ENCODE measurements at regions not wholly inside any gene's neighbourhood (a gene's known extent, or its start where the extent isn't known, plus 50 kb on each side); places are given as distances from the start of the nearest gene placed in this dataset.

DNA sequence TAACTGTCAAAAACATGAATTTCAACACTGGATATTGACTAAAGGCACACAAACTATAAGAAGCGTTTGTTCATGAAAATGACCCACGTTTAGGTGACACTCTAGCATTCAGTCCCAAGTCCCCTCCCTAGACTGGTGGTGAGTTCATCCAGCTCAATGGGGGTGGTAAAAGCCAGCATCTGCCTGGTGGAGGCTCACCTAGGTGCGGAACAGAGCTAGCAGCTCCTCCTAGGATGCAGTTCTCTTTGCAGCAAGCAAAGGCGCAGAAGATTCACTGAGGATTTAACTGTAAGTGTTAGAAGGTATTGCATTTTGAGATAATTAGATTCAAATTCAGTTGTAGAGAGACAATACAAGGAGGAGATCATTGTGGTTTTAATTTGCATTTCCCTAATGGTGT lies 87.6 kb downstream of the VSTM2A start:
- H3K4me1 ChIP-seq (replicated peaks in 1 of 2; ENCODE audit: control insufficient read depth in 2 of 2, insufficient read depth in 2 of 2, low read length in 2 of 2) = no peaks in the 10 kb centered on the region
- no peaks in the 10 kb centered on the region for H3K79me2 ChIP-seq (ENCODE audit: control insufficient read depth, insufficient read depth, low read length)
- no peaks in the 10 kb centered on the region for H3K36me3 ChIP-seq (ENCODE audit: control insufficient read depth, insufficient read depth, low read length)
- intact Hi-C loops (cut with micrococcal nuclease) = no loop called here
- no peak for FAIRE-seq
- no TSS peak for BruUV-seq (replicated peaks)
- no peak overlapping the region for H3K27ac ChIP-seq (ENCODE audit: extremely low read depth, low read depth, low read length)
- WGBS (ENCODE audit: insufficient coverage, low coverage, missing lambda C conversion rate) = 0% methylated on average over 4 of the region's 4 CpGs
- CTCF ChIA-PET (ENCODE audit: low intra/inter-chr PET ratio) = no interaction called here
- no peaks in the 10 kb centered on the region for H3K9me1 ChIP-seq (ENCODE audit: control insufficient read depth, insufficient read depth, low read length)
- H4K20me1 ChIP-seq (replicated peaks; ENCODE audit: control insufficient read depth, insufficient read depth, low read length) = no peaks in the 10 kb centered on the region
- ATAC-seq = no peak
- H3K4me2 ChIP-seq (ENCODE audit: insufficient read depth, low read length) = no peak overlapping the region
- H3K27me3 ChIP-seq (ENCODE audit: control insufficient read depth in 2 of 2, insufficient read depth in 2 of 2, low read length in 2 of 2) = no peaks in the 10 kb centered on the region
- in situ Hi-C loops (cut with MboI) = no loop called here
- no peaks in the 10 kb centered on the region for H3K9me3 ChIP-seq (replicated peaks; ENCODE audit: control insufficient read depth, insufficient read depth, low read depth, low read length)
- TF ChIP-seq ZNF561 (CRISPR knock-in tag; conservative IDR thresholded peaks at IDR 0.05) = no peak
- TF ChIP-seq ZNF57 (CRISPR knock-in tag; IDR thresholded peaks at IDR 0.05) = no peak
- TF ChIP-seq DMBX1 (CRISPR knock-in tag; IDR thresholded peaks at IDR 0.05; ENCODE audit: borderline replicate concordance) = no peak
- TF ChIP-seq PHB2 (IDR thresholded peaks at IDR 0.05; ENCODE audit: low read depth) = no peak
- TF ChIP-seq SNIP1 (IDR thresholded peaks at IDR 0.05; ENCODE audit: low read depth) = no peak
- no peak for TF ChIP-seq TCF7L2 (IDR thresholded peaks at IDR 0.05; ENCODE audit: low read depth, low read length)
- TF ChIP-seq RBM15 (IDR thresholded peaks at IDR 0.05; ENCODE audit: insufficient read depth, low read length) = no peak
- TF ChIP-seq, protein P1, sequence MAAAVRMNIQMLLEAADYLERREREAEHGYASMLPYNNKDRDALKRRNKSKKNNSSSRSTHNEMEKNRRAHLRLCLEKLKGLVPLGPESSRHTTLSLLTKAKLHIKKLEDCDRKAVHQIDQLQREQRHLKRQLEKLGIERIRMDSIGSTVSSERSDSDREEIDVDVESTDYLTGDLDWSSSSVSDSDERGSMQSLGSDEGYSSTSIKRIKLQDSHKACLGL (CRISPR knock-in tag; IDR thresholded peaks at IDR 0.05; ENCODE audit: borderline replicate concordance, poor library complexity, severe bottlenecking) = no peak
- TF ChIP-seq ZNF134 (CRISPR knock-in tag; conservative IDR thresholded peaks at IDR 0.05) = no peak
- TF ChIP-seq ZNF239 (CRISPR knock-in tag; IDR thresholded peaks at IDR 0.05) = no peak
- no peak for DNase-seq (ENCODE audit: extremely low read depth in 1 of 4, low spot score in 3 of 4)
- H2AFZ ChIP-seq (ENCODE audit: low read depth, low read length) = no peak overlapping the region
- H3K4me3 ChIP-seq = no peak overlapping the region
- H3K9ac ChIP-seq (ENCODE audit: insufficient read depth in 1 of 2, low read depth in 2 of 2, low read length in 2 of 2) = no peak overlapping the region
- POLR2A ChIA-PET = no interaction called here

All from K562 (cell line).